Caco-2 (cell line): ENCODE measurements at regions not wholly inside any gene's neighbourhood (a gene's known extent, or its start where the extent isn't known, plus 50 kb on each side); places are given as distances from the start of the nearest gene placed in this dataset.

ENCODE experiments used
- BruUV-seq: library from RNA; stranded (reverse); fragments of 400-500 nt; replicated peaks from 2 replicates; lab custom pipeline; 2021; lab: Mats Ljungman, UMichigan
- CTCF ChIA-PET: fragments of 300-600 bp; sonication (Branson Sonifier 250); formaldehyde crosslinking; loops from one replicate; lab custom pipeline; 2022; ENCODE audit warnings: antibody characterized with exemption; lab: Charles Lee
- POLR2A ChIA-PET: fragments of 300-600 bp; sonication (Branson Sonifier 250); formaldehyde crosslinking; loops from one replicate; lab custom pipeline; 2022; ENCODE audit warnings: antibody characterized with exemption; lab: Charles Lee
- DNase-seq, 2 experiments: peaks; one replicate each; pipeline versions ENCODE4 v3.0.0 to v3.0.0-alpha.2; 2020 to 2022
- H3K27me3 ChIP-seq: replicated peaks from 2 replicates; pipeline ENCODE4 v1.6.0; 2011; ENCODE audit warnings: low read length; ENCODE audit not compliant: control insufficient read depth, insufficient read depth
- H3K36me3 ChIP-seq: 2 replicates; pipeline ENCODE4 v1.5.1; 2011; ENCODE audit warnings: low read length; ENCODE audit not compliant: control insufficient read depth, insufficient read depth
- H3K4me1 ChIP-seq: fragments of 250-450 bp; sonication (Bioruptor Pico); 2 replicates; pipeline ENCODE4 v1.5.1; 2020; ENCODE audit warnings: mild to moderate bottlenecking
- H3K4me3 ChIP-seq: 2 replicates; pipeline ENCODE4 v1.5.1; 2011; ENCODE audit warnings: low read depth, mild to moderate bottlenecking, control low read depth, low read length
- H3K9me3 ChIP-seq: fragments of 250-450 bp; sonication (Bioruptor Pico); 2 replicates; pipeline ENCODE4 v1.5.1; 2020; ENCODE audit warnings: mild to moderate bottlenecking, moderate library complexity
- H3K27ac Mint-ChIP-seq: one replicate; pipeline ENCODE4 v1.8.0; 2022; ENCODE audit warnings: mixed read lengths; ENCODE audit not compliant: unreplicated experiment
- H3K27me3 Mint-ChIP-seq: one replicate; pipeline ENCODE4 v1.8.0; 2022; ENCODE audit warnings: mixed read lengths; ENCODE audit not compliant: insufficient read depth, unreplicated experiment
- H3K36me3 Mint-ChIP-seq: one replicate; pipeline ENCODE4 v1.8.0; 2022; ENCODE audit warnings: mild to moderate bottlenecking, mixed read lengths; ENCODE audit not compliant: insufficient read depth, unreplicated experiment
- H3K4me1 Mint-ChIP-seq: one replicate; pipeline ENCODE4 v1.8.0; 2022; ENCODE audit warnings: low read depth, mixed read lengths; ENCODE audit not compliant: unreplicated experiment
- H3K4me3 Mint-ChIP-seq: one replicate; pipeline ENCODE4 v1.8.0; 2022; ENCODE audit warnings: mild to moderate bottlenecking, moderate library complexity, mixed read lengths; ENCODE audit not compliant: unreplicated experiment
- H3K9me3 Mint-ChIP-seq: one replicate; pipeline ENCODE4 v1.8.0; 2022; ENCODE audit warnings: mixed read lengths; ENCODE audit not compliant: unreplicated experiment
- intact Hi-C: fragments of 100-400 bp; cut with micrococcal nuclease; formaldehyde crosslinking; loops from one replicate; pipeline ENCODE4 v1.10.0; 2022; ENCODE audit not compliant: unreplicated experiment
- TF ChIP-seq, protein P1 (sequence below), 2 experiments: fragments of 200-600 bp in 1 of 2; IDR thresholded peaks; 1 replicate in 1 of 2; 2 replicates in 1 of 2; pipeline versions ENCODE4 v1.5.1 to v1.8.0; 2011 to 2022; ENCODE audit warnings: antibody characterized with exemption in 1 of 2, control low read depth in 1 of 2, inconsistent platforms in 1 of 2, low read depth in 1 of 2, low read length in 1 of 2, mild to moderate bottlenecking in 1 of 2, moderate library complexity in 1 of 2; ENCODE audit not compliant: insufficient read depth in 1 of 2, severe bottlenecking in 1 of 2, unreplicated experiment in 1 of 2

DNA sequence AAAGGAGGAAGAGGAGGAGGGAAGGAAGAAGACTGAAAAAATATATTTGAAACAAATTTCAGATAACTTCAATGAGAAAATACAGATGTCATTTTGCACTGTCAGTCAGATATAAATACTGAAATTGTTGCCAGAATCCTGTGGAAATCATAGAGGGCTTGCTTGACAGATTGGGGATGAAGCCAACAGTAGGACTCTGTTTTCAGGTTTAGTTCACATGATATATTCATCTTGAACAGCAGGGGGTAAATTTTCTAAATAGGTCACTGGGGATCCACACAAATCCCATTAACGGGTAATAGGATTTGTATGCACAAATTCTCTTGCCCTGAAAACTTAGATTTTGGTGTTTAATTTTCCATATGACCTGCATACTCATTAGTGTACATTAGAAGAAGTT lies 103.3 kb upstream of the PCDH18 start:
- Mint-ChIP-seq H3K4me1 (no peaks in the 10 kb centered on the region), H3K4me3 (no peak overlapping the region), H3K9me3 (no peaks in the 10 kb centered on the region), H3K27ac (no peak overlapping the region), H3K27me3 (peaks cover 2% of the 10 kb centered on the region), H3K36me3 (no peaks in the 10 kb centered on the region)
- H3K9me3 ChIP-seq: no peaks in the 10 kb centered on the region
- intact Hi-C loops: no loop called here
- ChIA-PET CTCF (no interaction called here), POLR2A (no interaction called here)
- no peaks in the 10 kb centered on the region for H3K4me1 ChIP-seq
- TF ChIP-seq, protein P1, sequence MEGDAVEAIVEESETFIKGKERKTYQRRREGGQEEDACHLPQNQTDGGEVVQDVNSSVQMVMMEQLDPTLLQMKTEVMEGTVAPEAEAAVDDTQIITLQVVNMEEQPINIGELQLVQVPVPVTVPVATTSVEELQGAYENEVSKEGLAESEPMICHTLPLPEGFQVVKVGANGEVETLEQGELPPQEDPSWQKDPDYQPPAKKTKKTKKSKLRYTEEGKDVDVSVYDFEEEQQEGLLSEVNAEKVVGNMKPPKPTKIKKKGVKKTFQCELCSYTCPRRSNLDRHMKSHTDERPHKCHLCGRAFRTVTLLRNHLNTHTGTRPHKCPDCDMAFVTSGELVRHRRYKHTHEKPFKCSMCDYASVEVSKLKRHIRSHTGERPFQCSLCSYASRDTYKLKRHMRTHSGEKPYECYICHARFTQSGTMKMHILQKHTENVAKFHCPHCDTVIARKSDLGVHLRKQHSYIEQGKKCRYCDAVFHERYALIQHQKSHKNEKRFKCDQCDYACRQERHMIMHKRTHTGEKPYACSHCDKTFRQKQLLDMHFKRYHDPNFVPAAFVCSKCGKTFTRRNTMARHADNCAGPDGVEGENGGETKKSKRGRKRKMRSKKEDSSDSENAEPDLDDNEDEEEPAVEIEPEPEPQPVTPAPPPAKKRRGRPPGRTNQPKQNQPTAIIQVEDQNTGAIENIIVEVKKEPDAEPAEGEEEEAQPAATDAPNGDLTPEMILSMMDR (IDR thresholded peaks at IDR 0.05; ENCODE audit: insufficient read depth in 1 of 2, low read depth in 1 of 2, low read length in 1 of 2, severe bottlenecking in 1 of 2, unreplicated experiment in 1 of 2): no peak
- H3K27me3 ChIP-seq: no peaks in the 10 kb centered on the region
- no TSS peak for BruUV-seq
- H3K4me3 ChIP-seq: no peak overlapping the region
- no peak for DNase-seq
- no peaks in the 10 kb centered on the region for H3K36me3 ChIP-seq

DNA sequence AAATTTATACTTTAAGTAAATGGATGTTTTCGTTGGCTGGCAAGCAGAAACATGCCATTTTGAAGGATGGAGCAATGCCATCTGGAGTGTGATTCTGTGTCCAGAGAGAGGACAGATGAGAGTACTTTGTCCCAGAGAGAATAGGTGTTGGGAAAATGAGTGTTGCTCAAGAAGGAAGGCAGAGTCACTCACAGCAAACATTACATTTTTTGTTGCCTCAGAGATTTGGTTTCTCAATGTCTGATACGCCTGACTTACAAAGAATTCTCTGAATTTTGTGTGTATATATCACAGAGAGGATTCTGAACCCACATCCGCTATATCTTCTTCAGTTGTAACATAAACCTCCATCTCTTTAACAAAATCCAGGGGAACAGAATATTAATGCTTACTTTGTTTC lies 102.8 kb upstream of the PCDH18 start:
- no peaks in the 10 kb centered on the region for H3K36me3 Mint-ChIP-seq
- no peak overlapping the region for H3K4me3 Mint-ChIP-seq
- Histone ChIP-seq H3K9me3 (no peaks in the 10 kb centered on the region), H3K36me3 (no peaks in the 10 kb centered on the region), H3K4me1 (no peaks in the 10 kb centered on the region), H3K4me3 (no peak overlapping the region), H3K27me3 (no peaks in the 10 kb centered on the region)
- no TSS peak for BruUV-seq
- ChIA-PET CTCF (no interaction called here), POLR2A (no interaction called here)
- no peaks in the 10 kb centered on the region for H3K9me3 Mint-ChIP-seq
- intact Hi-C loops: no loop called here
- H3K4me1 Mint-ChIP-seq: no peaks in the 10 kb centered on the region
- peaks cover 2% of the 10 kb centered on the region for H3K27me3 Mint-ChIP-seq
- TF ChIP-seq, protein P1 (IDR thresholded peaks at IDR 0.05; ENCODE audit: insufficient read depth in 1 of 2, low read depth in 1 of 2, low read length in 1 of 2, severe bottlenecking in 1 of 2, unreplicated experiment in 1 of 2): no peak
- no peak overlapping the region for H3K27ac Mint-ChIP-seq
- DNase-seq: no peak

DNA sequence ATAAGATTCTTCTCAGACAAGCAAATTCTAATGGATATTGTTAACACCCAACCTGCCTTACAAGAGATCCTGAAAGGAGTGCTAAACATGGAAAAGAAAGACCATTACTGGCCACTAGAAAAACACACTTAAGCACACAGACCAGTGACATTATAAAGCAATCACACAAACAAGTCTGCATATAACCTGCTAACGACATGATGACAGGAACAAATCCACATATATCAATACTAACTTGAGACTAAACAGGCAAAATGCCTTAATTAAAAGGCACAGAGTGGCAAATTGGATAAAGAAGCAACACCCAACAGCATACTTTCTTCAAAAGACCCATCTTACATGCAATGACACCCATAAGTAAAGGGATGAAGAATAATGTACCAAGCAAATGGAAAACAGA lies 100.5 kb upstream of the PCDH18 start:
- no peak for DNase-seq
- CTCF ChIA-PET: no interaction called here
- Mint-ChIP-seq H3K36me3 (no peaks in the 10 kb centered on the region), H3K4me3 (no peak overlapping the region), H3K27ac (no peak overlapping the region), H3K4me1 (no peaks in the 10 kb centered on the region), H3K27me3 (peaks cover 2% of the 10 kb centered on the region), H3K9me3 (no peaks in the 10 kb centered on the region)
- no peak overlapping the region for H3K4me3 ChIP-seq
- H3K4me1 ChIP-seq: no peaks in the 10 kb centered on the region
- H3K36me3 ChIP-seq: no peaks in the 10 kb centered on the region
- no peaks in the 10 kb centered on the region for H3K9me3 ChIP-seq
- no peaks in the 10 kb centered on the region for H3K27me3 ChIP-seq
- intact Hi-C loops: no loop called here
- POLR2A ChIA-PET: no interaction called here
- BruUV-seq: no TSS peak
- TF ChIP-seq, protein P1 (IDR thresholded peaks at IDR 0.05; ENCODE audit: insufficient read depth in 1 of 2, low read depth in 1 of 2, low read length in 1 of 2, severe bottlenecking in 1 of 2, unreplicated experiment in 1 of 2): no peak
